ENCODE measurements at regions not wholly inside any gene's neighbourhood (a gene's known extent, or its start where the extent isn't known, plus 50 kb on each side); places are given as distances from the start of the nearest gene placed in this dataset.

DNA sequence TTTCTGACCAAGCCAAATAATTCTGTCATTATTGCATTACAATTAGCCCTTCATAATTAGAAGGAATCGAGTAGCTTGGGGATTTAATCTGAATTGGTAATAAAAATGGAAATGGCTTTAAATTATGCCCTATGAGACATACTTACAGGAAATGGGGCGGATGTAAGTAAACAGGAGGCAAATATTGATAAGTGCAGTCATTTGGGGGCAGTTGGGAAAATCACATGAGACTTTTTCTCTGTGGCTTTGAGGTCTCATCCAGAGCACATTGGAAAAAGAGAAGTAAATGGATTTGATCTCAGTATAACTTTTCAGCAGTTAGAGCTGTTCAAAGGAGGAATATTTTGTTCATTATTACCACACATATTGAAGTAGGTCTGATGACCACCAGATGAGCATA lies 307.8 kb upstream of the POM121L12 start:
- no peak for TF ChIP-seq EZH2 (IDR thresholded peaks at IDR 0.05)
- no peak for TF ChIP-seq CTCF (IDR thresholded peaks at IDR 0.05)

Measured in neural progenitor cell (in vitro differentiated cells).